T-helper 2 cell (primary cell): ENCODE measurements at regions not wholly inside any gene's neighbourhood (a gene's known extent, or its start where the extent isn't known, plus 50 kb on each side); places are given as distances from the start of the nearest gene placed in this dataset.
"Not testable (repeated sequence)": the region's sequence is repeated elsewhere in the genome, so short reads cannot be mapped to it uniquely, and the experiment has no call there.

ENCODE experiments used
- DNase-seq, 5 experiments: peaks; one replicate each; pipeline versions ENCODE4 v3.0.0 to v3.0.0-alpha.2; 2012 to 2022

GRCh38 chr12:107826276-107826675 lies 51.8 kb downstream of the ASCL4 start:
- DNase-seq = no peak

DNA sequence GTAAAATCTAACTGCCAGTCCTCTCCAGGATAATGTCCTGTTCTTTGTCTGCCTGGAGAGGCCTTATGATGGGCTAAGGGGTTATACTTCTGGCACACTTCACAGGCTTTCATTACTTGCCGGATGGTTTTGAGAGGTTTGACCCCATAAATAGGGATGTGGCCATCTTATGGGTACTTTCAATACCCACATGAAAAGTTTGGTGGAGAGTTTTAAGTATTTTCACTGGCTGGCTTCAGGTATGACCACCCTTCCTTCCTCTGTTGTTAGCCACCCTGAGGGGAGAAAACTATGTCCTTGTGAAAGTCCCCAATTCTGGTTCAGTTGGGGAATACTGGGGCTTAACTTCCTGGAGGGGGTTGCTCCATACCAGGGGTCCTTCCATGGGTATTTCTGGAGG lies 54.8 kb downstream of the ASCL4 start:
- DNase-seq = no peak

- DNase-seq = no peak
These were observed 57.9 kb downstream of the ASCL4 start for GRCh38 chr12:107832441-107832840.

DNA sequence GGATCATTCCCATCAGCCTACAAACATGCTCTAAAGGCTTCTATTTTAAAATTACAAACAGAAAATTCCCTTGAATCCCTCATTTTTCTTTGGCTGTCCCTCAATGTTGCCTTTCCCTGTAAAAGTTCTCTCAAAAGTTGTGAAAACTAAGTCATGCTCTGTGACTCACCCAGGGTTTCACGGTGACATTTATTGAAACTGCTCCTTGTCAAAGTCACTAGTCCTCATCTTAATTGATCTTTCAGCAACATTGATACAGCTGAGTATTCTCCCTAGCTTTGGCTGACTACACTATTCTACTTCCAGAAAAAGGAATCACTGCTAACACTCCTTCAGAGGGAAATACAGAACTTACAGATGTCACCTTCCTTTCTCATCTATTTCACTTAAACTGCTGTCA lies 65.7 kb downstream of the ASCL4 start:
- DNase-seq = no peak

- no peak for DNase-seq
These were observed 69.1 kb downstream of the ASCL4 start for GRCh38 chr12:107843351-107844311.

GRCh38 chr12:107844312-107844921 lies 69.9 kb downstream of the ASCL4 start:
- no peak for DNase-seq

- DNase-seq = no peak
These were observed 70.9 kb downstream of the ASCL4 start for GRCh38 chr12:107845226-107845979.

GRCh38 chr12:107845980-107846659 lies 71.6 kb downstream of the ASCL4 start:
- DNase-seq = no peak

DNA sequence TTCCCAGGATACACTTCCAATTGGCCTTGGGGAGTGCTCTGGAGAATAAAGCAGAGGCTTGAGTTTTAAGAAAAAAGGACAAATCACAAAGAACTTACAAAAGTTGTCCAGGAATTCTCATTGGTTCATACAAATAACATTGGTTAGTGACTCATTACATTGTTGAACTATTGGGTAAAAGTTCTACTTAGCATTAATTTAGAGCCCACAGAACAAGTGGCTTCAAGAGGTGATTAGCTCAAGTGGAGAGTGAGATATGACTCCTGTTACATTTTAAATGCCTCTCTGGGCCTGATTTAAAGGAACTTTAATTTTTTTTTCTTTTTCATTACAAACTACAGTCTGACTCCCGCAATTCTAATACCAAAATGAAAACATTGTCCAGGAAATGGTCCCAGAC lies 72.9 kb downstream of the ASCL4 start:
- no peak for DNase-seq

DNA sequence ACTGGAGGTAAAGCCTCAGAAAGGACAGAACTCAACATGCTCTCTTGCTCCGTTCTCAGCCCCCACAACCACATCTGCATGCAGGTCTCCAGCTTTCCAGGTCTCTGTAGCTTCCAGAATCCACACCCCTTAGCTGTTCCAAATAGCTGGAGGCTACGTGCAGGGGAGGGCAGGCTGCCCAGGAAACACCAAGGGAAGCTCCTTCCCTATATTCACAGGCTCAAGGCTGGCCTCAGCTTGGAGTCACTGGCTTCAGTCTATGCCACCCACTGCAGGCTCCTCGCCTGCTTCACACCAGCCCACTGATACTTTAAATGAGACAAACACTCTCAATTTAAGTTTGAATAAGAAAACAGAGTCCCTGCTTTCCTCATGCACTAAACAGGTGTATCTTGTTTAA lies 73.3 kb downstream of the ASCL4 start:
- DNase-seq = no peak

- DNase-seq = no peak
These were observed 79.0 kb downstream of the ASCL4 start for GRCh38 chr12:107853479-107853878.

- no peak for DNase-seq
These were observed 81.0 kb downstream of the ASCL4 start for GRCh38 chr12:107855471-107855870.

- no peak for DNase-seq
These were observed 81.6 kb downstream of the ASCL4 start for GRCh38 chr12:107856096-107856495.

- DNase-seq = no peak
These were observed 82.7 kb downstream of the ASCL4 start for GRCh38 chr12:107857191-107857590.

DNA sequence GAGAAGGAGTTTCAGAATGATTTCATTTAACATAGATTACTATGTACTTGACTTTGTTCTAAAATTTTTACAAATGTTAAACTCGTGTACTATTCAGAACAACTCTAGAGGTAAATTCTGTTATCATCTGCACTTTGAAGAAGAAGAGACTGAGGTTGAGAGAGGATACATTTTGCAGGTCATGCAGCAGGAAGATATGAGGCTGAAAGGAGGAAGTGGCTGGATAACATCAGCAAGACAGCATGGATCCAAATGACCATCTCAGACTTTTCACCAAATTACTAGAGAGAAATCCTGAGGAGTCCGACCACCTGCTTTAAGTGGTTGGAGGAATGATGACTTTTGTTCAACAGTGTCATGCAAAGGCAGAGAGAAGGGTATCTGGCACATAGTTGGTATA lies 84.9 kb downstream of the ASCL4 start:
- no peak for DNase-seq

DNA sequence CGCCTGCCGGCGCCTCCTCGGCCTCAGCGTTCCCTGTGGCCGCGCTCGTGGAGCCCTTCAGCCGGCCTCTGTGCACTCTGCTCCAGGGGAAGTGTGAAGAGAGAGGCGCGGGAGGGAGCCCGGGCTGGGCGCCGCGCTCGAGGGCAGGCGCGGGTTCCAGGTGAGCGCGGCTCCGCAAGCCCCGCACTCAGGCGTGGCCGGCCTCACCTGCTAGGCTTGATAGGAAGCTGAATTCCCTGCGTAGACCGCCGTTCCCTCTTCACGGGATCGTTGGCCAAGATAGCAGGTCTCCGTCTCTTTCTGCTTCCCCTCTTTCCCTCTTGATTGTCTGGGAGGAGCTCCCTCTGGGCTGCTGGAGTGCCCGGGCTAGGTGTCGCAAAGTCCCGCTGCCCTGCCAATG lies 89.7 kb downstream of the ASCL4 start:
- no peak for DNase-seq

DNA sequence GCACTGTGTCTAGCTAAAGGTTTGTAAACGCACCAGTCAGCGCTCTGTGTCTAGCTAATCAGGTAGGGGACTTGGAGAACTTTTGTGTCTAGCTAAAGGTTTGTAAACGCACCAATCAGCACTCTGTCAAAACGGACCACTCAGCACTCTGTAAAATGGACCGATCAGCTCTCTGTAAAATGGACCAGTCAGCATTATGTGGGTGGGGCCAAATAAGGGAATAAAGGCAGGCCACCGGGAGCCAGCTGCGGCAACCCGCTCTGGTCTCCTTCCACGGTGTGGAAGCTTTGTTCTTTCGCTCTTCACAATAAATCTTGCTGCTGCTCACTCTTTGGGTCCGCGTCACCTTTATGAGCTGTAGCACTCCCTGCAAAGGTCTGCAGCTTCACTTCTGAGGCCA lies 90.2 kb downstream of the ASCL4 start:
- not testable (repeated sequence) for DNase-seq

GRCh38 chr12:107873223-107873622 lies 98.7 kb downstream of the ASCL4 start:
- no peak for DNase-seq

DNA sequence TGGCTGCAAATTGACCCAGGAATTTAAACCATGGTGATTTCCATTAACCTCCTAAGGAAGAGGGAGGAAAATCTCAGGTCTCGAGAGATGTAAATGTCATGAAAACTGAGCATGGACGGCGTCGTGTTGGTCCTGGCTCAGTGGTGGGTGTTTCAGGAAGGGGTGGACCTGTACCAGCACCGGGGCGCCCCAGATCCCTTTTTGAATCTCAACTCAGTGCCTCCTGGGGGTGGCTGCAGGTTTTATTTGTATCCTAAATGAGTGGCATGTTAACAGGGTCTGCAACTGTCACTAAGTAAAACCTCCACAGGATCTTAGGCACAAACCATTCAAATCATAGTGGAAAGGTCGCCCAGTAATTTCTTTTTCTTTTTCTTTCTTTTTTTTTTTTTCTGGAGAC lies 101.3 kb downstream of the ASCL4 start:
- DNase-seq = no peak

- peak in 2 of 5 experiments; percentile 7 to 48 for DNase-seq
These were observed 110.5 kb downstream of the ASCL4 start for GRCh38 chr12:107884769-107885694.

DNA sequence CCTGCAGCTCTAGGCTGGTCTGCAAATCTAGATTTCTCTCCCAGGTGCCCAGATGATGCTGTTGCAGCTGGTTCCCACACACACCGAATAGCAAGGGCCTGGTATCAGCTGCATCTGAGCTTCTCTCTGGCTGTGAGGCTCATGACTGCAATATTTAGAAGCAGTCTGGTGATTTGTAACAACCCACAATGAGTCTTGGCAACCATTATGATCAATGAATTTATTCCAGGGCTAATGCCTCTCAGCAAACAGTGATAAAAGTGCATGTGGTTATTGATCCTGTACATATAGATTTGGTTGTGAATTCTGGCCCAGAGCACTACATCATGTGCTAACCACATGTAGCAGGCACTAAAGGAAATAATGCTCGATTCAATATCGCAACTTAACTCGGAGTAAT lies 114.3 kb downstream of the ASCL4 start:
- DNase-seq = no peak

DNA sequence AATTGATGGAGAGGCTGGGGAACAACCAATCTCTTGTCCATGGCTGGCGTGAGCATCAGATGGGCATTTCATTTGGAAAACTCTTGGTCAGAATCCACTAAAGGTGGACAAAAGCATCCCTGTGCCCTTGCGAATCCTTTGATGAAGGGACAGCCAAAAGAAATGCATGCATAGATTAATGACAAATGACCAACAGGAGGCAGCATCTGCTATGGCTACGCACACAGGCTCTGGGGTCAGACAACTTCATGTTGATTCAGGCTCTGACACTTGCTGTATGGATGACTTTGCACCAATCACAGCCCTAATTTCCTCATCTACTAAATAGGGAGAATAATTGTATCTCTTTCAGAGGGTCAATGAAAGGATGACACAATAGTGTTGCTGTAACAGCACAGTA lies 117.5 kb downstream of the ASCL4 start:
- DNase-seq = peak in 1 of 5 experiments; percentile 16
